MCF 10A (cell line): ENCODE measurements at regions not wholly inside any gene's neighbourhood (a gene's known extent, or its start where the extent isn't known, plus 50 kb on each side); places are given as distances from the start of the nearest gene placed in this dataset.

Experiments
- BruUV-seq: library from RNA; stranded (reverse); fragments of 400-500 nt; replicated peaks from 2 replicates; lab custom pipeline; 2021; lab: Mats Ljungman, UMichigan
- CTCF ChIA-PET: fragments of 300-600 bp; sonication (Branson Sonifier 250); formaldehyde crosslinking; extraction: SDS; loops from one replicate; lab custom pipeline; 2021; ENCODE audit warnings: antibody characterized with exemption, inconsistent platforms; lab: Yijun Ruan, JAX
- POLR2A ChIA-PET: fragments of 300-600, 350-650 bp; sonication (Branson Sonifier 250); formaldehyde crosslinking; extraction: SDS; loops from one replicate; lab custom pipeline; 2020; ENCODE audit warnings: antibody characterized with exemption, inconsistent platforms; lab: Yijun Ruan, JAX
- DNase-seq: peaks from one replicate; pipeline ENCODE4 v3.0.0-alpha.2; 2018; ENCODE audit not compliant: unreplicated experiment
- H3K27ac Mint-ChIP-seq: one replicate; pipeline ENCODE4 v1.8.0; 2022; ENCODE audit warnings: mild to moderate bottlenecking, low read depth, mixed read lengths; ENCODE audit not compliant: unreplicated experiment
- H3K27me3 Mint-ChIP-seq: one replicate; pipeline ENCODE4 v1.8.0; 2022; ENCODE audit warnings: mixed read lengths; ENCODE audit not compliant: insufficient read depth, unreplicated experiment
- H3K36me3 Mint-ChIP-seq: one replicate; pipeline ENCODE4 v1.8.0; 2022; ENCODE audit warnings: mild to moderate bottlenecking, moderate library complexity, mixed read lengths; ENCODE audit not compliant: insufficient read depth, unreplicated experiment
- H3K4me1 Mint-ChIP-seq: one replicate; pipeline ENCODE4 v1.8.0; 2022; ENCODE audit warnings: mixed read lengths; ENCODE audit not compliant: insufficient read depth, unreplicated experiment
- H3K4me3 Mint-ChIP-seq: one replicate; pipeline ENCODE4 v1.8.0; 2022; ENCODE audit warnings: mild to moderate bottlenecking, moderate library complexity, mixed read lengths; ENCODE audit not compliant: unreplicated experiment
- H3K9me3 Mint-ChIP-seq: one replicate; pipeline ENCODE4 v1.8.0; 2022; ENCODE audit warnings: mixed read lengths; ENCODE audit not compliant: unreplicated experiment
- intact Hi-C: fragments of 100-400 bp; cut with micrococcal nuclease; formaldehyde crosslinking; loops from 2 replicates; pipeline ENCODE4 v1.14.1; 2022
- TF ChIP-seq, protein P1 (sequence below): fragments of 200-600 bp; IDR thresholded peaks from one replicate; pipeline ENCODE4 v1.8.0; 2022; ENCODE audit warnings: antibody characterized with exemption, mild to moderate bottlenecking; ENCODE audit not compliant: unreplicated experiment

- CTCF ChIA-PET: no interaction called here
- no TSS peak for BruUV-seq
These were observed 222.4 kb upstream of the LRIG1 start for GRCh38 chr3:66723231-66723630.

DNA sequence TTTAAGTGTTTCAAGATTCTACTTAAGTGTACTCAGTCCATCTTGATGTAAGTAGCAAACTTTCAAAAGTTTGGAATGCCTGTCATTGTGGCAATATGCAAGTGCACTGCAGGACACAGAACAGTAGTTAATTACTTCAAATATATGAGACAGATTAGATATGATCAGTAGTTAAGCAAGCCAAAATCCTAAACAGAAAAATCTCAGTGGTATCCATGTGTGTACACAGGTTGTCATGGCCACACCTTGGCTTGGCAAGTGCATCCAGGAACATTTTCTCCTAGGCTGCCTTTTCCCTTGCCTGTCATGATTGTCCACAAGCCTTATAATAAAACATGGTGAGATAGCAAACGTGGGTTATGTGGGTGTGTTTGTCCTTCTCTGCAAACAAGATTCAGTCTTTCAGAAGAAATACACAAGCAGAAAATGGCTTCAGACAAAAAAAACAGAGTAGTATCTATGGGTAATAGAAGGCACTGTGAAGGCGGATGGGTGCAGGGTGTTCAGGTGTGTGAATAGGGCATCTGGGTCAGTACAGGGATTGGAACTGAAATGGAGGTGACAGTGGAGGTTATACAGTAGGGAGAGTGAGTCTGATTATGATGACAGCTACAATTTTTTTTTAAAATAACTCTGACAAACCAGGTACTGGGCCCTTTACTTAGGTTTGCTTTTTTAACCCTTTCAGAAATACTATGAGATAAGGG, 229.0 kb upstream of the LRIG1 start:
- BruUV-seq: no TSS peak
- Mint-ChIP-seq H3K4me3 (no peak overlapping the region), H3K4me1 (peaks cover 14% of the 10 kb centered on the region), H3K36me3 (no peaks in the 10 kb centered on the region), H3K9me3 (no peaks in the 10 kb centered on the region), H3K27me3 (no peaks in the 10 kb centered on the region), H3K27ac (peak overlapping the region; percentile 19)
- TF ChIP-seq, protein P1, sequence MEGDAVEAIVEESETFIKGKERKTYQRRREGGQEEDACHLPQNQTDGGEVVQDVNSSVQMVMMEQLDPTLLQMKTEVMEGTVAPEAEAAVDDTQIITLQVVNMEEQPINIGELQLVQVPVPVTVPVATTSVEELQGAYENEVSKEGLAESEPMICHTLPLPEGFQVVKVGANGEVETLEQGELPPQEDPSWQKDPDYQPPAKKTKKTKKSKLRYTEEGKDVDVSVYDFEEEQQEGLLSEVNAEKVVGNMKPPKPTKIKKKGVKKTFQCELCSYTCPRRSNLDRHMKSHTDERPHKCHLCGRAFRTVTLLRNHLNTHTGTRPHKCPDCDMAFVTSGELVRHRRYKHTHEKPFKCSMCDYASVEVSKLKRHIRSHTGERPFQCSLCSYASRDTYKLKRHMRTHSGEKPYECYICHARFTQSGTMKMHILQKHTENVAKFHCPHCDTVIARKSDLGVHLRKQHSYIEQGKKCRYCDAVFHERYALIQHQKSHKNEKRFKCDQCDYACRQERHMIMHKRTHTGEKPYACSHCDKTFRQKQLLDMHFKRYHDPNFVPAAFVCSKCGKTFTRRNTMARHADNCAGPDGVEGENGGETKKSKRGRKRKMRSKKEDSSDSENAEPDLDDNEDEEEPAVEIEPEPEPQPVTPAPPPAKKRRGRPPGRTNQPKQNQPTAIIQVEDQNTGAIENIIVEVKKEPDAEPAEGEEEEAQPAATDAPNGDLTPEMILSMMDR: no peak
- no peak for DNase-seq
- ChIA-PET CTCF (interaction anchor here (0.7 kb wide), 1 partner anchor 25 kb away, joined by 3 read pairs; no protein-coding TSS in a partner anchor), POLR2A (no interaction called here)
- intact Hi-C loops: no loop called here

More at GRCh38 chr3:66723231-66723630, 222.4 kb upstream of the LRIG1 start:
- Mint-ChIP-seq H3K27ac (no peak overlapping the region), H3K36me3 (no peaks in the 10 kb centered on the region), H3K4me1 (peaks cover 6% of the 10 kb centered on the region), H3K9me3 (no peaks in the 10 kb centered on the region), H3K27me3 (no peaks in the 10 kb centered on the region), H3K4me3 (no peak overlapping the region)
- TF ChIP-seq, protein P1: no peak
- intact Hi-C loops: no loop called here
- DNase-seq: no peak
- POLR2A ChIA-PET: no interaction called here

DNA sequence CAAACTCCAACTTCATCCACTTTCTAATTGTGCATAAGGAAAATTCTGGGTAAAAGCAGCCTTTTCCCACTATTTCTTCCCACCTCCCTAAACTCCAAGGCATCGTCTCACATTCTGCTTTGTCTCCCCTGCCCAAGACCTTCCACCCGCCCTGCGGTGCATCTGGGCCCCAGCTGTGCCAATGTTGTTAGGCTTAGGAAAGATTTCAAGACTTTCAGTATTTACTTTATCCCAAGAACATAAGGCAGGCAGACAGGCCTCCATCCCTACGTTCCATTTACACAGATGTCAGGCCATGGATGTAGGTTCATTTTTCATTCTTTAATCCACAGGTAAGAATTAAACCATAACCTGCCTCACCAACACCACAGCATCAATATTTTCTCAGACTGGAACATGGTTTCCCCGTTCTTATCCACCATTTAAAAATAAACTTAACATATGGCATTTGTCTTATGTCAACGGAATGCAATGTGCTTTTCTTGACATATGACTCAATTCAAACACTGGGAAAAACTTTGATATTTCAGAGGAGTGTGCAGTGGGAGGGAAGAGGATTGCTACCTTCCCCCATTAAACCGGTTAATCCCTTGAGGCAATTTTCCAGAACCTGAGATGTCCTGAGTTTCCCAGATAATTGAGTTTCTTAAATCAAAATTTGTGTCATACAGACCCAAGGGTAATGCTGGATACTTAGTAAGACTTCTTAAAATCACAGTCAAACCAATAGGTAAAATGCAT, 238.0 kb upstream of the LRIG1 start:
- intact Hi-C loops: no loop called here
- H3K4me1 Mint-ChIP-seq: peaks cover 22% of the 10 kb centered on the region
- no peaks in the 10 kb centered on the region for H3K27me3 Mint-ChIP-seq
- no peak for DNase-seq
- ChIA-PET CTCF (interaction anchor here (0.7 kb wide), 1 partner anchor 332 kb away, joined by 3 read pairs; no protein-coding TSS in a partner anchor), POLR2A (no interaction called here)
- H3K4me3 Mint-ChIP-seq: no peak overlapping the region
- TF ChIP-seq, protein P1: no peak
- no peaks in the 10 kb centered on the region for H3K36me3 Mint-ChIP-seq
- BruUV-seq: no TSS peak
- H3K9me3 Mint-ChIP-seq: no peaks in the 10 kb centered on the region
- H3K27ac Mint-ChIP-seq: no peak overlapping the region

DNA sequence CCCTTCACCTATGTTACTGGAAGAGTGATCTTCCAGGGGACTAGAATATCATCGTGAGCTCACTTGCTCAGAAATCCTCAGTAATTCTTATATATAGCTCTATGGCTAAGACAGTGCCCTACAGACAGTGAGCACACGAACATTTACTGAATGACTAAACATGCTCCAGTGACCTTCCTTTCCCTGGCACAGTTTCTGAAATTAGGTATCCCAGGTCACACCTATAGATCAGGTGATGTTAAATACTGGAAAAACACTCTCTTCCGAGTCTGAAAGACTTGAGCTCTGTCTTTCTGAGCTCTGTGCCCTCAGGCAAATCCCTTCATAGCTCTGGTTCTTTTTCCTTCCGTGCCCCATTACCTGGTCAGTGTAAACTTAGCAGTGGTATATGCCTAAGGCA, 239.4 kb upstream of the LRIG1 start:
- ChIA-PET CTCF (interaction anchor here (0.6 to 2.7 kb wide), 4 partner anchors 9 to 463 kb away, joined by 3 to 8 read pairs (median 4); no protein-coding TSS in a partner anchor), POLR2A (interaction anchor here (0.9 to 1.1 kb wide), 2 partner anchors 14 to 234 kb away, joined by 3 read pairs; no protein-coding TSS in a partner anchor)
- peaks cover 22% of the 10 kb centered on the region for H3K4me1 Mint-ChIP-seq
- no peaks in the 10 kb centered on the region for H3K9me3 Mint-ChIP-seq
- no peak overlapping the region for H3K4me3 Mint-ChIP-seq
- no peaks in the 10 kb centered on the region for H3K27me3 Mint-ChIP-seq
- no TSS peak for BruUV-seq
- peak overlapping the region; percentile 84 for H3K27ac Mint-ChIP-seq
- TF ChIP-seq, protein P1: no peak
- no peaks in the 10 kb centered on the region for H3K36me3 Mint-ChIP-seq
- no peak for DNase-seq
- intact Hi-C loops: no loop called here
